ENCODE measurements at regions not wholly inside any gene's neighbourhood (a gene's known extent, or its start where the extent isn't known, plus 50 kb on each side); places are given as distances from the start of the nearest gene placed in this dataset.

DNA sequence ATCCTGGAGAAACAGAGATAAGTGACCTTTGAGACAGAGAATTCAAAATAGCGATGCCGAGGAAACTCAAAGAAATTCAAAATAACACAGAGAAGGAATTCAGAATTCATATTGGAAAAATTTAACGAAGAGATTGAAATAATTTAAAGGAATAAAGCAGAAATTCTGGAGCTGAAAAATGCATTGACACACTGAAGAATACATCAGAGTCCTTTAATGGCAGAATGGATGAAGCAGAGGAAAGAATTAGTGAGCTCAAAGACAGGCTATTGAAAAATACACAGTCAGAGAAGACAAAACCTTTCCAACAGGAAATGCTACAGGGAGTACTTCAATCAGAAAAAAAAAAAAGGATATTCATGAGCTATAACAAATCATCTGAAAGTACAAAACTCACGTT lies 185.8 kb downstream of the PARM1 start:
- intact Hi-C loops (cut with DNase I): no loop called here
- DNase-seq (no peak), ATAC-seq (no peak)
- TF ChIP-seq CTCF (IDR thresholded peaks at IDR 0.05): no peak
- Histone ChIP-seq H3K9me3 (no peaks in the 10 kb centered on the region), H3K27me3 (ENCODE audit: low read depth) (no peaks in the 10 kb centered on the region), H3K27ac (no peak overlapping the region), H3K4me1 (no peaks in the 10 kb centered on the region), H3K36me3 (no peaks in the 10 kb centered on the region), H3K4me3 (no peak overlapping the region)

DNA sequence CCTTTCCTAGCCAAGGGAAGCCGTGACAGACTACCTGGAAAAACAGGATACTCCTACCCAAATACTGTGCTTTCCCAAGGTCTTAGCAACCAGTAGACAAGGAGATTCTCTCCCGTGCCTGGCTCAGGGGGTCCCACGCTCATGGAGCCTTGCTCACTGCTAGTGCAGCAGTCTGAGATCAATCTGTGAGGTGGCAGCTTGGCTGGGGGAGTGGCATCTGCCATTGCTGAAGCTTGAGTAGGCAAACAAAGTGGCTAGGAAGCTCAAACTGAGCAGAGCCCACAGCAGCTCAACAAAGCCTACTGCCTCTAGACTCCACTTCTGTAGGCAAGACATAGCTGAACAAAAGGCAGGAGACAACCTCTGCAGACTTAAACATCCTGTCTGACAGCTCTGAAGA lies 177.1 kb downstream of the PARM1 start:
- TF ChIP-seq CTCF (IDR thresholded peaks at IDR 0.05): no peak

DNA sequence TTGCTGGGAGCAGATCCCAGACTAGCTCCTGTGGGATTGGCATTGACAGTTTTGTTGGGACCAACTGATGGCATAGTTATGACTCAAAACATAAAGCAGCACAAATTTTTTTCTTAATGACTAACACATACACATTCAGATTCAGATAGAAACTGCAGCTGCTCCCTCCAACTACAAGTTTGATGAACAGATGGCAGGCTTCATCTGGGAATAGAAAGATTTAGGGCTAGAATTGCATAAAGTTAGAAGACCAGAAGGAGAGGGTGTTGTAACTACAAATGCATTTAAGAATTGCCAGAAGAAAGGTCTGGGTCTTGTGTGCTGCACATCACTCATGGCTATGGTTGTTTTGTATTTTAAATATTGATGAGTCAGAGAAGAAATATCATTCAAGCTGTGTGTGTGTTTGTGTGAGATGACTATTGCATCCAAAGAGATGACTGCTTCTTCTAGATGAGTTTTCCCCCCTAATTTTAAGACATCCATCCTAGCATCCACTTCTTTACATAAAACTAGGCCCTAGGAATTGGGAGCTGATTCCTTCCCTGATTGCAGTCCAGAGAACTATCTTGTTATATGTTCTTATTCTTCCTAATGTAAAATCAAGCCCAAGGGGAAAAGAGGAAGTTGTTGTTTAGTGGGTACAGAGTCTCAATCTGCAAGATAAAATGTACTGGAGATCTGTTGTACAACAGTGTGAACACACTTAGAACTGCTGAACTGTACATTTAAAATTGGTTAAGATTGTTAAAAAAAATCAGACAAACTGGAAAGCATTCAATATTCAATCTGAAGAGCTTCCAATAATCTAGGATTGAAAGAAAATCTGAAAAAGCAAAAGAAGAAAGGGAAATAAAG lies 175.1 kb downstream of the PARM1 start:
- no peak for ATAC-seq
- Histone ChIP-seq H3K4me1 (no peaks in the 10 kb centered on the region), H3K27me3 (ENCODE audit: low read depth) (no peaks in the 10 kb centered on the region), H3K4me3 (no peak overlapping the region), H3K9me3 (no peaks in the 10 kb centered on the region), H3K36me3 (no peaks in the 10 kb centered on the region), H3K27ac (no peak overlapping the region)
- intact Hi-C loops (cut with DNase I): no loop called here
- TF ChIP-seq CTCF (IDR thresholded peaks at IDR 0.05): no peak
- no peak for DNase-seq

More for the DNA sequence above, 177.1 kb downstream of the PARM1 start:
- ATAC-seq: no peak
- no peak overlapping the region for H3K27ac ChIP-seq
- intact Hi-C loops (cut with DNase I): no loop called here
- no peaks in the 10 kb centered on the region for H3K36me3 ChIP-seq
- H3K9me3 ChIP-seq: no peaks in the 10 kb centered on the region
- H3K4me1 ChIP-seq: no peaks in the 10 kb centered on the region
- H3K27me3 ChIP-seq (ENCODE audit: low read depth): no peaks in the 10 kb centered on the region
- no peak overlapping the region for H3K4me3 ChIP-seq
- DNase-seq: no peak

GRCh38 chr4:75102787-75103085 lies 169.8 kb downstream of the PARM1 start:
- Histone ChIP-seq H3K27me3 (ENCODE audit: low read depth) (no peaks in the 10 kb centered on the region), H3K4me1 (no peaks in the 10 kb centered on the region), H3K27ac (no peak overlapping the region), H3K36me3 (no peaks in the 10 kb centered on the region), H3K9me3 (no peaks in the 10 kb centered on the region), H3K4me3 (no peak overlapping the region)
- ATAC-seq (no peak), DNase-seq (no peak)
- no peak for TF ChIP-seq CTCF (IDR thresholded peaks at IDR 0.05)
- intact Hi-C loops (cut with DNase I): no loop called here

- no peaks in the 10 kb centered on the region for H3K27me3 ChIP-seq (ENCODE audit: low read depth)
- no peaks in the 10 kb centered on the region for H3K4me1 ChIP-seq
- no peak overlapping the region for H3K4me3 ChIP-seq
- TF ChIP-seq CTCF (IDR thresholded peaks at IDR 0.05): no peak
- ATAC-seq: no peak
- intact Hi-C loops (cut with DNase I): no loop called here
- H3K27ac ChIP-seq: no peak overlapping the region
- H3K9me3 ChIP-seq: no peaks in the 10 kb centered on the region
- DNase-seq: no peak
- no peaks in the 10 kb centered on the region for H3K36me3 ChIP-seq
These were observed 169.2 kb downstream of the PARM1 start for GRCh38 chr4:75101906-75102786.

Measured in lower lobe of right lung (tissue), 2 donors.